ENCODE measurements at regions not wholly inside any gene's neighbourhood (a gene's known extent, or its start where the extent isn't known, plus 50 kb on each side); places are given as distances from the start of the nearest gene placed in this dataset.
"Not testable (repeated sequence)": the region's sequence is repeated elsewhere in the genome, so short reads cannot be mapped to it uniquely, and the experiment has no call there.

- H3K27ac Mint-ChIP-seq; intact Hi-C loops (cut with micrococcal nuclease): not testable (repeated sequence)
Observed at GRCh38 chr12:31162896-31163560, 89.4 kb downstream of the DDX11 start.

GRCh38 chr12:31174293-31174692, 100.6 kb downstream of the DDX11 start:
- ATAC-seq; H3K27ac Mint-ChIP-seq; H3K4me1 ChIP-seq (ENCODE audit: control insufficient read depth in 2 of 2, insufficient read depth in 2 of 2, low read length in 2 of 2); CTCF ChIA-PET; H3K4me1 Mint-ChIP-seq; DNase-seq; H3K9me3 ChIP-seq (ENCODE audit: control insufficient read depth in 2 of 3, low read length in 3 of 3); H3K36me3 Mint-ChIP-seq; H3K27me3 Mint-ChIP-seq; H3K9me3 Mint-ChIP-seq; POLR2A ChIA-PET; intact Hi-C loops (cut with micrococcal nuclease); H3K27ac ChIP-seq (ENCODE audit: low read depth, low read length); H3K4me3 ChIP-seq (ENCODE audit: low read length); H3K4me3 Mint-ChIP-seq; H3K27me3 ChIP-seq (ENCODE audit: control insufficient read depth in 2 of 2, insufficient read depth in 2 of 2, low read length in 2 of 2); H3K36me3 ChIP-seq (ENCODE audit: control insufficient read depth in 2 of 3, insufficient read depth in 3 of 3, low read length in 3 of 3): not testable (repeated sequence)

More at GRCh38 chr12:31162896-31163560, 89.4 kb downstream of the DDX11 start:
- H3K4me3 Mint-ChIP-seq; DNase-seq; H3K9me3 ChIP-seq (ENCODE audit: control insufficient read depth in 2 of 3, low read length in 3 of 3); ATAC-seq; POLR2A ChIA-PET; H3K27me3 Mint-ChIP-seq; H3K36me3 Mint-ChIP-seq; H3K9me3 Mint-ChIP-seq; H3K36me3 ChIP-seq (ENCODE audit: control insufficient read depth in 2 of 3, insufficient read depth in 3 of 3, low read length in 3 of 3); H3K4me1 Mint-ChIP-seq; H3K27ac ChIP-seq (ENCODE audit: low read depth, low read length); H3K27me3 ChIP-seq (ENCODE audit: control insufficient read depth in 2 of 2, insufficient read depth in 2 of 2, low read length in 2 of 2); CTCF ChIA-PET; H3K4me1 ChIP-seq (ENCODE audit: control insufficient read depth in 2 of 2, insufficient read depth in 2 of 2, low read length in 2 of 2); H3K4me3 ChIP-seq (ENCODE audit: low read length): not testable (repeated sequence)

GRCh38 chr12:31177514-31177913, 103.9 kb downstream of the DDX11 start:
- H3K9me3 Mint-ChIP-seq; H3K36me3 ChIP-seq (ENCODE audit: control insufficient read depth in 2 of 3, insufficient read depth in 3 of 3, low read length in 3 of 3); H3K4me1 ChIP-seq (ENCODE audit: control insufficient read depth in 2 of 2, insufficient read depth in 2 of 2, low read length in 2 of 2); H3K9me3 ChIP-seq (ENCODE audit: control insufficient read depth in 2 of 3, low read length in 3 of 3); H3K27ac ChIP-seq (ENCODE audit: low read depth, low read length); H3K4me3 ChIP-seq (ENCODE audit: low read length); H3K27me3 ChIP-seq (ENCODE audit: control insufficient read depth in 2 of 2, insufficient read depth in 2 of 2, low read length in 2 of 2); H3K4me3 Mint-ChIP-seq; intact Hi-C loops (cut with micrococcal nuclease); DNase-seq; H3K27me3 Mint-ChIP-seq; ATAC-seq; H3K36me3 Mint-ChIP-seq; H3K27ac Mint-ChIP-seq; POLR2A ChIA-PET; CTCF ChIA-PET: not testable (repeated sequence)
- H3K4me1 Mint-ChIP-seq, result peaks cover 0 to 15% (median 10%) of the 10 kb centered on the region in 7 donors

GRCh38 chr12:31178875-31179274, 105.2 kb downstream of the DDX11 start:
- H3K4me3 Mint-ChIP-seq; H3K4me3 ChIP-seq (ENCODE audit: low read length); intact Hi-C loops (cut with micrococcal nuclease): not testable (repeated sequence)

GRCh38 chr12:31179627-31180237, 106.1 kb downstream of the DDX11 start:
- H3K4me3 ChIP-seq (ENCODE audit: low read length); H3K36me3 ChIP-seq (ENCODE audit: control insufficient read depth in 2 of 3, insufficient read depth in 3 of 3, low read length in 3 of 3); H3K27ac Mint-ChIP-seq; intact Hi-C loops (cut with micrococcal nuclease); H3K9me3 Mint-ChIP-seq; H3K36me3 Mint-ChIP-seq; ATAC-seq; H3K4me1 ChIP-seq (ENCODE audit: control insufficient read depth in 2 of 2, insufficient read depth in 2 of 2, low read length in 2 of 2); H3K27me3 ChIP-seq (ENCODE audit: control insufficient read depth in 2 of 2, insufficient read depth in 2 of 2, low read length in 2 of 2); H3K27me3 Mint-ChIP-seq; H3K27ac ChIP-seq (ENCODE audit: low read depth, low read length); CTCF ChIA-PET; H3K9me3 ChIP-seq (ENCODE audit: control insufficient read depth in 2 of 3, low read length in 3 of 3); POLR2A ChIA-PET: not testable (repeated sequence)
- DNase-seq, result peak in 1 of 9 donors; percentile 2
- Mint-ChIP-seq H3K4me1 (peaks cover 0 to 15% (median 10%) of the 10 kb centered on the region in 7 donors), H3K4me3 (peak overlapping the region in 1 of 10 donors; percentile 37)

More at GRCh38 chr12:31178875-31179274, 105.2 kb downstream of the DDX11 start:
- H3K27ac Mint-ChIP-seq; H3K9me3 Mint-ChIP-seq; H3K9me3 ChIP-seq (ENCODE audit: control insufficient read depth in 2 of 3, low read length in 3 of 3); H3K36me3 Mint-ChIP-seq; CTCF ChIA-PET; H3K4me1 ChIP-seq (ENCODE audit: control insufficient read depth in 2 of 2, insufficient read depth in 2 of 2, low read length in 2 of 2); H3K36me3 ChIP-seq (ENCODE audit: control insufficient read depth in 2 of 3, insufficient read depth in 3 of 3, low read length in 3 of 3); H3K27ac ChIP-seq (ENCODE audit: low read depth, low read length); H3K27me3 ChIP-seq (ENCODE audit: control insufficient read depth in 2 of 2, insufficient read depth in 2 of 2, low read length in 2 of 2); POLR2A ChIA-PET; H3K27me3 Mint-ChIP-seq; DNase-seq; ATAC-seq: not testable (repeated sequence)
- peaks cover 0 to 15% (median 10%) of the 10 kb centered on the region in 7 donors for H3K4me1 Mint-ChIP-seq

GRCh38 chr12:31182571-31182970, 108.9 kb downstream of the DDX11 start:
- H3K9me3 ChIP-seq (ENCODE audit: control insufficient read depth in 2 of 3, low read length in 3 of 3); H3K27ac Mint-ChIP-seq; H3K36me3 ChIP-seq (ENCODE audit: control insufficient read depth in 2 of 3, insufficient read depth in 3 of 3, low read length in 3 of 3); H3K4me3 Mint-ChIP-seq; H3K4me1 ChIP-seq (ENCODE audit: control insufficient read depth in 2 of 2, insufficient read depth in 2 of 2, low read length in 2 of 2); POLR2A ChIA-PET; H3K9me3 Mint-ChIP-seq; H3K4me3 ChIP-seq (ENCODE audit: low read length); H3K27me3 ChIP-seq (ENCODE audit: control insufficient read depth in 2 of 2, insufficient read depth in 2 of 2, low read length in 2 of 2); DNase-seq; H3K36me3 Mint-ChIP-seq; H3K27ac ChIP-seq (ENCODE audit: low read depth, low read length); CTCF ChIA-PET; ATAC-seq; intact Hi-C loops (cut with micrococcal nuclease); H3K27me3 Mint-ChIP-seq: not testable (repeated sequence)
- H3K4me1 Mint-ChIP-seq, result peaks cover 0 to 15% (median 10%) of the 10 kb centered on the region in 7 donors

GRCh38 chr12:31183107-31183506, 109.4 kb downstream of the DDX11 start:
- DNase-seq; H3K9me3 ChIP-seq (ENCODE audit: control insufficient read depth in 2 of 3, low read length in 3 of 3); H3K4me1 ChIP-seq (ENCODE audit: control insufficient read depth in 2 of 2, insufficient read depth in 2 of 2, low read length in 2 of 2); ATAC-seq; H3K4me3 Mint-ChIP-seq; intact Hi-C loops (cut with micrococcal nuclease); H3K27me3 ChIP-seq (ENCODE audit: control insufficient read depth in 2 of 2, insufficient read depth in 2 of 2, low read length in 2 of 2); CTCF ChIA-PET; H3K36me3 ChIP-seq (ENCODE audit: control insufficient read depth in 2 of 3, insufficient read depth in 3 of 3, low read length in 3 of 3); H3K27ac ChIP-seq (ENCODE audit: low read depth, low read length); POLR2A ChIA-PET; H3K36me3 Mint-ChIP-seq; H3K4me3 ChIP-seq (ENCODE audit: low read length); H3K27me3 Mint-ChIP-seq; H3K9me3 Mint-ChIP-seq; H3K27ac Mint-ChIP-seq: not testable (repeated sequence)
- peaks cover 0 to 15% (median 10%) of the 10 kb centered on the region in 7 donors for H3K4me1 Mint-ChIP-seq

Measured in naive thymus-derived CD4-positive, alpha-beta T cell (primary cell).